ENCODE measurements at regions not wholly inside any gene's neighbourhood (a gene's known extent, or its start where the extent isn't known, plus 50 kb on each side); places are given as distances from the start of the nearest gene placed in this dataset.

DNA sequence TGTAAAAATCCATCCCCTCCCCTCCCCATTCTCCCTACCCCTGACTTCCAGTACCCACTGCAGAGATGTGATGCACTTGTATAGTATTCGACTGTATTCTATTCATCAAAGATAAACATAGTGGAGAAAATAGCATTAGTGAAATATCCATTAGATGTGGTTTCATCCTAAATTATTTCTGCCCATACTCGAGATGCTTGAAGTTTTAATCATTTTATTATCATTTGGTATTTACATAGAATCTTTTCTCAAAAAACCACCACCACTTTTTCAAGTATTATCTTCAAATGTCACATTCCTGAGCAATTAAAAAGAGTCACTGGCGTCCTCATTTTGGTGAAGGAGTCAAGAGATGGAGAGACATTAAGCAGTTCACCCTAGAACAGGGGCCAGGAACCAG lies 181.9 kb downstream of the HAO1 start:
- Histone ChIP-seq H3K4me3 (ENCODE audit: insufficient read depth, low read length, poor library complexity, severe bottlenecking) (no peak overlapping the region), H2AFZ (ENCODE audit: low read depth, low read length, severe bottlenecking) (no peak overlapping the region), H3K36me3 (ENCODE audit: low read length) (no peaks in the 10 kb centered on the region), H3K9me2 (replicated peaks; ENCODE audit: insufficient read depth, low read length) (no peaks in the 10 kb centered on the region), H3K27me3 (ENCODE audit: low read length) (no peaks in the 10 kb centered on the region), H3F3A (ENCODE audit: insufficient read depth) (no peaks in the 10 kb centered on the region), H3K4me2 (ENCODE audit: low read depth, low read length, poor library complexity, severe bottlenecking) (no peak overlapping the region), H4K20me1 (ENCODE audit: low read depth, low read length) (no peaks in the 10 kb centered on the region), H3K27ac (ENCODE audit: low read depth, low read length) (no peak overlapping the region), H3K9ac (ENCODE audit: low read length) (no peak overlapping the region), H3K79me2 (ENCODE audit: insufficient read depth, low read length) (no peaks in the 10 kb centered on the region), H3K9me3 (ENCODE audit: insufficient read depth, low read length) (no peaks in the 10 kb centered on the region)
- no peak for TF ChIP-seq EZH2phosphoT487 (conservative IDR thresholded peaks at IDR 0.05; ENCODE audit: low read length)
- TF ChIP-seq, protein P1, sequence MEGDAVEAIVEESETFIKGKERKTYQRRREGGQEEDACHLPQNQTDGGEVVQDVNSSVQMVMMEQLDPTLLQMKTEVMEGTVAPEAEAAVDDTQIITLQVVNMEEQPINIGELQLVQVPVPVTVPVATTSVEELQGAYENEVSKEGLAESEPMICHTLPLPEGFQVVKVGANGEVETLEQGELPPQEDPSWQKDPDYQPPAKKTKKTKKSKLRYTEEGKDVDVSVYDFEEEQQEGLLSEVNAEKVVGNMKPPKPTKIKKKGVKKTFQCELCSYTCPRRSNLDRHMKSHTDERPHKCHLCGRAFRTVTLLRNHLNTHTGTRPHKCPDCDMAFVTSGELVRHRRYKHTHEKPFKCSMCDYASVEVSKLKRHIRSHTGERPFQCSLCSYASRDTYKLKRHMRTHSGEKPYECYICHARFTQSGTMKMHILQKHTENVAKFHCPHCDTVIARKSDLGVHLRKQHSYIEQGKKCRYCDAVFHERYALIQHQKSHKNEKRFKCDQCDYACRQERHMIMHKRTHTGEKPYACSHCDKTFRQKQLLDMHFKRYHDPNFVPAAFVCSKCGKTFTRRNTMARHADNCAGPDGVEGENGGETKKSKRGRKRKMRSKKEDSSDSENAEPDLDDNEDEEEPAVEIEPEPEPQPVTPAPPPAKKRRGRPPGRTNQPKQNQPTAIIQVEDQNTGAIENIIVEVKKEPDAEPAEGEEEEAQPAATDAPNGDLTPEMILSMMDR (IDR thresholded peaks at IDR 0.05; ENCODE audit: insufficient read depth, low read length, poor library complexity, severe bottlenecking): no peak

DNA sequence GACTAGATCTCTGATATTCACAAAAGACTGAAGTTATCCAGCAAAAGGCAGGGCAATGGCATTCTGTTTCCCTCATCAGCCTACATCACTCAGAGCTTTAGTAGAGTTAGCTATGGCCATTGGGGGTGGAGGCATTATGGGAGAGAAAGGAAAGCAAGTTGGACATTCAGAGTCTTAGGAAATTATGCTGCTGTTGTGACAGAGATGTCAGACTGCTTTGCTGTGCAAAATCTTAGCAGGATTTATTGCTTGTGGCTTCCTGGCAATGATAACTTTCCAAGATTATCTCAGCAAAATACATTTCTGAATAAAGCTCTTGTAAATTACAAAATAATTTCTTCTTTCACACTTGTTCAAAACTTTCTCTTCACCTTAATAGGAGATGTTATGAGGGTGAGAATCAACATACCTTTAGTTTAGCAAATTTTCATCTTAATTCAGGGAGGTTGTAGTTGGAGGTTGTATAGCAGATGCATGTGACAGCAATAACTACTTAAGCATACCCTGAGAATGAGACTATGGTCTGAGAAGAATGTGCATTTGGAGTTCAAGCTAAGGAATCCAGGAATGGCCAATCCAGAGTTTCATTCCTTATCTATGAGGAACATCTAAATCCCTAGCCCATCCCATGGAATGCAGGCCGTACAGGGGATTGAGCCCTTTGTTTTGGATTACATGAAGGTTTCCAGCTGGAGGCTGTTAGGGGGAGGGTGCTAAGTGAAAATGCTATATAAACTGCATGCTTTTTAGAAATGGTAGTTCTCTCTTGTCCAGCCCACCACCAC lies 179.8 kb downstream of the HAO1 start:
- no peak overlapping the region for H3K27ac ChIP-seq (ENCODE audit: low read depth, low read length)
- H4K20me1 ChIP-seq (ENCODE audit: low read depth, low read length): no peaks in the 10 kb centered on the region
- H3K36me3 ChIP-seq (ENCODE audit: low read length): no peaks in the 10 kb centered on the region
- no peak overlapping the region for H3K9ac ChIP-seq (ENCODE audit: low read length)
- H3K4me3 ChIP-seq (ENCODE audit: insufficient read depth, low read length, poor library complexity, severe bottlenecking): no peak overlapping the region
- H3F3A ChIP-seq (ENCODE audit: insufficient read depth): no peaks in the 10 kb centered on the region
- TF ChIP-seq EZH2phosphoT487 (conservative IDR thresholded peaks at IDR 0.05; ENCODE audit: low read length): no peak
- TF ChIP-seq, protein P1 (IDR thresholded peaks at IDR 0.05; ENCODE audit: insufficient read depth, low read length, poor library complexity, severe bottlenecking): no peak
- no peak overlapping the region for H3K4me2 ChIP-seq (ENCODE audit: low read depth, low read length, poor library complexity, severe bottlenecking)
- H3K27me3 ChIP-seq (ENCODE audit: low read length): no peaks in the 10 kb centered on the region
- H3K79me2 ChIP-seq (ENCODE audit: insufficient read depth, low read length): no peaks in the 10 kb centered on the region
- H2AFZ ChIP-seq (ENCODE audit: low read depth, low read length, severe bottlenecking): no peak overlapping the region
- H3K9me2 ChIP-seq (replicated peaks; ENCODE audit: insufficient read depth, low read length): no peaks in the 10 kb centered on the region
- no peaks in the 10 kb centered on the region for H3K9me3 ChIP-seq (ENCODE audit: insufficient read depth, low read length)

DNA sequence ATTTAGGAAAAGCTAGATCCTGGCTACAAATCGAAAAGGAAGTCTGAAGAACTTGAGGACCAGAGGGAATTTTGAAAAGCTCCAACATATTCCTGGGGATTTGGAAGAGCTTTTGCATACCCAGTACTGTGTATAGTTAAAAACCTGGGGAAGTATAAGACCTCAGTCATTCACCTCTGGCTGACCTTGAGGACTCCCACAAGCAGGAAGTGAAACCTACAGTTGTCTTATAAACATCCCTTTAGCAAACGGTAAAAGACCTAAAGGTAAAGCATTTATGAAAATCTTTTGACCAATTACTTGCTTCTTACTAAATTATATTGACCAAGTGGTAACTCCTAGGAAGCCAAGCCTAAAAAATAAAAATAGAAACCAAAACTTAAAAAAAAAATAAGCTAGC lies 175.0 kb downstream of the HAO1 start:
- H3K4me3 ChIP-seq (ENCODE audit: insufficient read depth, low read length, poor library complexity, severe bottlenecking): peak overlapping the region; percentile 17
- H3K36me3 ChIP-seq (ENCODE audit: low read length): peaks cover 5% of the 10 kb centered on the region; the same call in 1 of the 2 replicates
- H3F3A ChIP-seq (ENCODE audit: insufficient read depth): no peaks in the 10 kb centered on the region
- H3K79me2 ChIP-seq (ENCODE audit: insufficient read depth, low read length): no peaks in the 10 kb centered on the region
- H3K27ac ChIP-seq (ENCODE audit: low read depth, low read length): peak overlapping the region; percentile 54
- no peaks in the 10 kb centered on the region for H3K9me3 ChIP-seq (ENCODE audit: insufficient read depth, low read length)
- H2AFZ ChIP-seq (ENCODE audit: low read depth, low read length, severe bottlenecking): no peak overlapping the region
- no peak for TF ChIP-seq EZH2phosphoT487 (conservative IDR thresholded peaks at IDR 0.05; ENCODE audit: low read length)
- TF ChIP-seq, protein P1 (IDR thresholded peaks at IDR 0.05; ENCODE audit: insufficient read depth, low read length, poor library complexity, severe bottlenecking): no peak
- H4K20me1 ChIP-seq (ENCODE audit: low read depth, low read length): no peaks in the 10 kb centered on the region
- H3K4me2 ChIP-seq (ENCODE audit: low read depth, low read length, poor library complexity, severe bottlenecking): peak overlapping the region; percentile 58
- H3K27me3 ChIP-seq (ENCODE audit: low read length): no peaks in the 10 kb centered on the region
- H3K9me2 ChIP-seq (replicated peaks; ENCODE audit: insufficient read depth, low read length): no peaks in the 10 kb centered on the region
- no peak overlapping the region for H3K9ac ChIP-seq (ENCODE audit: low read length)
